Immature natural killer cell (primary cell): ENCODE measurements at regions not wholly inside any gene's neighbourhood (a gene's known extent, or its start where the extent isn't known, plus 50 kb on each side); places are given as distances from the start of the nearest gene placed in this dataset.

Source experiments
- DNase-seq, 3 donors: peaks; one replicate each; pipeline ENCODE4 v3.0.0; 2022; ENCODE audit warnings: mixed read lengths in 1 of 3
- H3K27ac Mint-ChIP-seq, 6 donors: one replicate each; pipeline ENCODE4 v1.8.0; 2020; ENCODE audit warnings: mixed read lengths in 6 of 6, mild to moderate bottlenecking in 5 of 6, inconsistent platforms in 4 of 6, moderate library complexity in 3 of 6
- H3K27me3 Mint-ChIP-seq, 3 donors: one replicate each; pipeline ENCODE4 v1.8.0; 2020 to 2021; ENCODE audit warnings: low read depth in 3 of 3, mild to moderate bottlenecking in 3 of 3, mixed read lengths in 3 of 3, moderate library complexity in 3 of 3, inconsistent platforms in 1 of 3
- H3K36me3 Mint-ChIP-seq, 3 donors: one replicate each; pipeline ENCODE4 v1.8.0; 2020; ENCODE audit warnings: mixed read lengths in 3 of 3, inconsistent platforms in 2 of 3, mild to moderate bottlenecking in 2 of 3
- H3K4me1 Mint-ChIP-seq, 2 donors: one replicate each; pipeline ENCODE4 v1.8.0; 2020; ENCODE audit warnings: inconsistent platforms in 2 of 2, mild to moderate bottlenecking in 2 of 2, mixed read lengths in 2 of 2, moderate library complexity in 1 of 2
- H3K4me3 Mint-ChIP-seq, 5 donors: one replicate each; pipeline ENCODE4 v1.8.0; 2020; ENCODE audit warnings: mild to moderate bottlenecking in 5 of 5, mixed read lengths in 5 of 5, inconsistent platforms in 3 of 5, moderate library complexity in 3 of 5
- H3K9me3 Mint-ChIP-seq, 6 donors: one replicate each; pipeline ENCODE4 v1.8.0; 2020; ENCODE audit warnings: mild to moderate bottlenecking in 6 of 6, mixed read lengths in 6 of 6, inconsistent platforms in 4 of 6, moderate library complexity in 3 of 6

DNA sequence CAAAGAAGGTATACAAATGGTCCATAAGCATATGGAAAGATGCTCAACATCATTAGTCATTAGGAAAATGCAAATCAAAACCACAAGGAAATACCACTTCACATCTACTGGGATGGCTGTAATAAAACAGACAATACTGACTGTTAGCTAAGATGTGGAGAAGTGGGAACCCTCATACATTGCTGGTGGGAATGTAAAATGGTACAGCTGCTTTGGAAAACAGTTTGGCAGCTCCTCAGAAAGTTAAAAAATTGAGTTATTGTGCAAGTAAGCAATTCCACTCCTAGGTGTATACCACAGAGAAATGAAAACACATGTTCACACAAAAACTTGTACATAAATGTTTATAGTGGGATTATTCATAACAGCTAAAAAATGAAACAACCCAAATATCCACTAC is 173.0 kb upstream of the JAG1 start:
- H3K4me1 Mint-ChIP-seq = no peaks in the 10 kb centered on the region
- no peak for DNase-seq
- no peak overlapping the region for H3K27ac Mint-ChIP-seq
- peaks cover 0 to 2% (median 2%) of the 10 kb centered on the region in 3 donors for H3K27me3 Mint-ChIP-seq
- H3K36me3 Mint-ChIP-seq = no peaks in the 10 kb centered on the region
- H3K9me3 Mint-ChIP-seq = peaks cover 0 to 17% (median 2%) of the 10 kb centered on the region in 6 donors
- no peak overlapping the region for H3K4me3 Mint-ChIP-seq

DNA sequence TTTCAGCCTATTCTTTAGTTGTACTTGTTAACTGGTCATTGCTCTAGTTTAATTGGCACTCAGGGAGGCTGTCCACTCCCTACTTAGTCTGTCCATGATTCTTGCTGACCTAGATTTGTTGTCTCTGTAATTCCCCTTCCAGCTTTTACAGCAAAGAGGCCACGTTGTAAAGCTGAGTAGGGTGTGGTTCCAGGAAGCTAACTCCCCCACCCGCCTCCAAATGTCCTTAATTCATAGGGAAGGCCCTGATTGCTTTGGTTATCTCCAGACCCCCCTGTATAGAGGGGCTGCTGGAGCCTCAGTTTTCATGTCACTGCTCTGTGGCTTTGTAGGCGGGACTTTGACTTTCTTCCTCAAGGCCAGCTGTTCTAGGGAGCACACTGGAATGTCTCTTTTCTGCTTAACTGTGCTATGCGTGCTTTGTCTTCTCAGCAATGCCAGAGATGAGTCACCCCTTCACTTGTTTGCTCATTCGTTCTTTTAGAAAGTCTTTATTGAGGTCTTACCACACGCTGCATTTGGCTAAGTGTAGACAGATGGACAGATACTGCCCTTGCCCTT is 175.1 kb upstream of the JAG1 start:
- Mint-ChIP-seq H3K9me3 (peaks cover 0 to 2% (median 0%) of the 10 kb centered on the region in 6 donors), H3K4me3 (no peak overlapping the region)
- no peak for DNase-seq

DNA sequence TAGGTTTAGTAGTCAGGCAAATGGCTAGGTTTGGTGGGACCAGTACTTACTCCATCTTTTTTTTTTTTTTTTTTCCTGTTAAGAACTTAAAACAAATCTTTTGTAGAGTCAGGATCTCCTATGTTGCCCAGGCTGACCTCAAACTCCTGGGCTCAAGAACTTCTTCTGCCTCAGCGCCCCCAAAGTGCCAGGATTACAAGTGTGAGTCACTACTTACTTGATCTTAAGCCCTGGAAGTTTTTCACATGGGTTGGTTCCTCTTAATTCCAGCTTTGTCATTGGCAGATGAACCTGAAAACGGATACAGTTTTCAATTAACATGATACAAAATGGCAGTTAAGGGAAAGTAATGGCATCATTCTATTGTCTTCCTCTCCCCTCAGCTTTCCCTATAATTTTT is 179.4 kb upstream of the JAG1 start:
- peaks cover 0 to 2% (median 0%) of the 10 kb centered on the region in 6 donors for H3K9me3 Mint-ChIP-seq
- H3K4me1 Mint-ChIP-seq = no peaks in the 10 kb centered on the region
- H3K36me3 Mint-ChIP-seq = no peaks in the 10 kb centered on the region
- H3K27ac Mint-ChIP-seq = no peak overlapping the region
- peaks cover 0 to 3% (median 2%) of the 10 kb centered on the region in 3 donors for H3K27me3 Mint-ChIP-seq
- no peak for DNase-seq
- H3K4me3 Mint-ChIP-seq = no peak overlapping the region

More for the DNA sequence above, 175.1 kb upstream of the JAG1 start:
- Mint-ChIP-seq H3K36me3 (no peaks in the 10 kb centered on the region), H3K27me3 (peaks cover 0 to 2% (median 0%) of the 10 kb centered on the region in 3 donors), H3K4me1 (no peaks in the 10 kb centered on the region), H3K27ac (no peak overlapping the region)

DNA sequence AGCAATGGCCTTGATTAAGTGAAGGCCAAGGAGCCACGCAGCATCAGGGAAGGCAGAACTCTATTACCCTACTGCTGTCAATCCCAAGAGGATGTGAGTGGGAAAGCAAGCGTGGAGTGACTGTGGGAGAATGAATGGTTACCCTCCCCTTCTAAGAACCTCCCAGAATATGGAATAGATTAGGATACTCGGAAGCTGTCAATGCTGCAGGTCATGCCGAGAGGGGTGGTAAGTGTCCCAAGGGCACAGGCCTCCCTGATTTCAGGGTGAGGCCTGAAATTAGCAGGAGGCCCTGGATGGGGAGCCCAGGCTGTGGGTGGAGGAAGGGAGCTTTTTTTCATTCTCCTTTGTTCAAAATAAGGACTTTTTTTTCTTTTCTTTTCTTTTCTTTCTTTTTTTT is 179.9 kb upstream of the JAG1 start:
- H3K4me3 Mint-ChIP-seq = no peak overlapping the region
- peaks cover 1 to 3% (median 2%) of the 10 kb centered on the region in 3 donors for H3K27me3 Mint-ChIP-seq
- no peaks in the 10 kb centered on the region for H3K4me1 Mint-ChIP-seq

DNA sequence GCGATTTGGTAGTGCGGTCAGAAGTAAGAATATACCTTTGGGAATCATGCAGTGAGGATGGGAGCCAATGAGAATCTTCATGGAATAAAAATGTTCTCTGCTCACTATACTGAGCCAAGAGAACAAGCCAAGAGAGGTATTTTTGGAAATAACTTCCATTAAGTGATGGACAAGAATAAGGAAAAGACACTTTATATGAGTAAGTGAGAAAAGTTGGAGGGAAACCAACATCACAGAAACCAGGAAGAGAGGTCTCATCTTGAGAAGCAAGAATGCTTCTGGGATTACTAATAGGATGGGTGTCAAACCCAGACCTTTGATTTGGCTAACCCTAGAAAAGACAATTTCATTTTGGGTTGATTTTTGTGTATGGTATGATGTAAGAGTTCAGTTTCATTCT is 181.2 kb upstream of the JAG1 start:
- peaks cover 1 to 3% (median 2%) of the 10 kb centered on the region in 3 donors for H3K27me3 Mint-ChIP-seq
- no peaks in the 10 kb centered on the region for H3K4me1 Mint-ChIP-seq
- no peaks in the 10 kb centered on the region for H3K36me3 Mint-ChIP-seq
- no peak for DNase-seq
- peaks cover 0 to 7% (median 0%) of the 10 kb centered on the region in 6 donors for H3K9me3 Mint-ChIP-seq
- no peak overlapping the region for H3K4me3 Mint-ChIP-seq
- H3K27ac Mint-ChIP-seq = no peak overlapping the region

More for the DNA sequence above, 179.9 kb upstream of the JAG1 start:
- Mint-ChIP-seq H3K27ac (no peak overlapping the region), H3K36me3 (no peaks in the 10 kb centered on the region), H3K9me3 (peaks cover 0 to 2% (median 0%) of the 10 kb centered on the region in 6 donors)
- DNase-seq = no peak

DNA sequence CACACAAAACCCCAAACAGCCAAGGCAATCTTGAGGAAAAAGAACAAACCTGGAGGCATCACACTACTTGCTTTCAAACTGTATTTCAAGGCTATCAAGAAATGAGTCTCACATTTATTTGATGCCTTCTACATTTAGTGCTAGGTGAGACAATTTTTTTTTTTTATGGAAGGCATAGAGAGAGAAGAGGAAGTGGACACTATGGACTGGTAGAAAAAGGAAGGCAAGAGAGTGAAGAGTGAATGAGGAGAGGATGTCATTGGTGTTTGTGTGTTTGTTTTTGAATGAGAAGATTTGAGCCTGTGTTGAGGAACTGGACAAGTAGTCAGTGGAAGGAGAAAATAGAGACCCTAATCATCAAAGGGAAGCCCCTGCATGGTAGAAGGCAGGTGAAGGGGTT is 182.0 kb upstream of the JAG1 start:
- no peaks in the 10 kb centered on the region for H3K4me1 Mint-ChIP-seq
- peaks cover 1 to 3% (median 2%) of the 10 kb centered on the region in 3 donors for H3K27me3 Mint-ChIP-seq
- no peak overlapping the region for H3K27ac Mint-ChIP-seq
- no peaks in the 10 kb centered on the region for H3K36me3 Mint-ChIP-seq
- peaks cover 0 to 7% (median 0%) of the 10 kb centered on the region in 6 donors for H3K9me3 Mint-ChIP-seq
- no peak overlapping the region for H3K4me3 Mint-ChIP-seq
- no peak for DNase-seq

DNA sequence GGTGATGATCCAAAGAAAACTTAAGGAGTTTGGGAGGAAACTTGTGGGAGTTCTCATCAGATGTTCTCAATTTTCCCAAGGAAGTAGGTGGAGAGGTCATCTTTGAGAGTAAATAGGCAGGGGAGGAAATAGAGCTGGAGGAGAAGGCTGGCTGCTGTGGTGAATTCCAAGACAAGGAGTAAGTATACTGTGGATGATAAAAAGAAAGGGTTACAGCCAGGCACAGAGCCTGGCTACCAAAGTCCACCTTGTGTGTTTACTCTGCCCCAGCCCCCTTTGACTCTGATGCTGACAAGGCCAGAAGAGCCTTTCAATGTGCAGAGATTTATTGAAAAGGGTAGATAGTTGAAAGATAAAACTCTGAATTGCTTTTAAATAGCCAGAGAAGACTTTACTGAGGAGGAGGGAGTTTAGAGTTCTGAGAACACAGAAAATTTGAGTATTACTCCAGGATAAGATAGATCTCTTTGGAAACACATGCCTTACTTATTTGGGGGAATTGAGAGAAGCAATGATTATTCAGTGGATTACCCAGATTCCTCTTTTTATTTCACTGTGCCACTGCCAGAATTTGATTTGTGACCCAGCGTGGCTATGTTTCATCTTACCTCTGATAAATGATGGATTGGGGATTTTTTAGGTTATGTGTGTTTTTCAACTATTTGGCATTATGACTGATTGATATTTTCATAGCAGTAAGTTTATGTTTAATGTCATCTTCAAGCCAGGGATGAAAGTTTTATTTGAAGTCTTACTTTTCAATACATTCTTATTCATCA is 182.6 kb upstream of the JAG1 start:
- Mint-ChIP-seq H3K27me3 (peaks cover 0 to 3% (median 1%) of the 10 kb centered on the region in 3 donors), H3K9me3 (peaks cover 0 to 7% (median 0%) of the 10 kb centered on the region in 6 donors), H3K36me3 (no peaks in the 10 kb centered on the region), H3K4me1 (no peaks in the 10 kb centered on the region), H3K4me3 (no peak overlapping the region), H3K27ac (no peak overlapping the region)
- no peak for DNase-seq

DNA sequence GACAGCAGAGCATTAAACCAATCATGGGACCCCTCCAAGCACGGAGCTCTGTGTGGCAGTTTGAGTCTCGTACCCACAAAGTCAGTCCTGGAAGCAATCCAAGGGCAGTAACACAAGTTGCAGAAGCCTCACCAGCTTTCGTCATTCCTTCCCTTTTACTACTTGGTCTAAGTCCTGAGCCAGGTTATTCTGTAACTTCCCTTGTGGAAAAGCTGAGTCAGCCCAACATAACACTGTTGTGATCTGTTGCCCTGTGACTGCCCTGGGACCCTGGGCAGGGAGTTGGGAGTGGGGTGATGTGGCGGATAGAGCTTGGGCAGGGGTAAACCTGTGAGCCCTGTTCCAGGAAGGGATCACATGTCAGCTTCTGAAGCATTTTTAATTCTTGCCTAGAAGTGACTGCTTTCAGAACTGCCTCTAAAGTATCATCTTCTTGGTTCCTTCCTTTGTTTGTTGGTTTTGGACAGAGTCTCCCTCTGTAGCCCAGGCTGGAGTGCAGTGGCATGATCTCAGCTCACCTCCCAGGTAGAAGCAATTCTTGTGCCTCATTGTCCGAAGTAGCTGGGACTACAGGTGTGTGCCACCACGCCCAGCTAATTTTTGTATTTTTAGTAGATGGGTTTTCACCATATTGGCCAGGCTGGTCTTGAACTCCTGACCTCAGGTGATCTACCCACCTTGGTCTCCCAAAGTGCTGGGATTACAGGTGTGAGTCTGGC is 183.7 kb upstream of the JAG1 start:
- H3K4me3 Mint-ChIP-seq = no peak overlapping the region
- no peak for DNase-seq
- H3K9me3 Mint-ChIP-seq = peaks cover 0 to 7% (median 0%) of the 10 kb centered on the region in 6 donors
- H3K27ac Mint-ChIP-seq = no peak overlapping the region
- H3K27me3 Mint-ChIP-seq = peaks cover 0 to 3% (median 1%) of the 10 kb centered on the region in 3 donors
- no peaks in the 10 kb centered on the region for H3K4me1 Mint-ChIP-seq
- H3K36me3 Mint-ChIP-seq = no peaks in the 10 kb centered on the region

DNA sequence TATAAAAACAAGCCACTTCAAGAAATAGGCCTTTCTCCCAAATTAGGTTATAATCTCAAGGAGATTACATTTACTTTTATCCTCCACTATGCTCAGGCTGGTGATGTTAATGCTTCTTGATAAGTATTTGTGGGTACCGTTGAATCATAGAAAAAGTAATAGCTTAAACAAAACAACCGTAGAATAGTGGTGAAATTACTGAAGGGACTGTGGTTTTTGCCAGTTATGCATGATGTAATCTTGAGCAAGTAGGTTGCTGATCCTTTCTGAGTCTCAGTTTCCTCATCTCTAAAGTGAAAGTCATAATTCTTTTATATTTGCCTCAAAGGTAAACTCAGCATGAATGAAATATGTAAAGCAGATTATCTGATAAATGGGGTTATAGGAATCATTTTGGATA is 187.3 kb upstream of the JAG1 start:
- H3K36me3 Mint-ChIP-seq = no peaks in the 10 kb centered on the region
- H3K9me3 Mint-ChIP-seq = peaks cover 0 to 15% (median 0%) of the 10 kb centered on the region in 6 donors
- H3K27me3 Mint-ChIP-seq = peaks cover 0 to 1% (median 0%) of the 10 kb centered on the region in 3 donors
- no peak overlapping the region for H3K27ac Mint-ChIP-seq
- no peak overlapping the region for H3K4me3 Mint-ChIP-seq
- no peaks in the 10 kb centered on the region for H3K4me1 Mint-ChIP-seq
- DNase-seq = no peak

DNA sequence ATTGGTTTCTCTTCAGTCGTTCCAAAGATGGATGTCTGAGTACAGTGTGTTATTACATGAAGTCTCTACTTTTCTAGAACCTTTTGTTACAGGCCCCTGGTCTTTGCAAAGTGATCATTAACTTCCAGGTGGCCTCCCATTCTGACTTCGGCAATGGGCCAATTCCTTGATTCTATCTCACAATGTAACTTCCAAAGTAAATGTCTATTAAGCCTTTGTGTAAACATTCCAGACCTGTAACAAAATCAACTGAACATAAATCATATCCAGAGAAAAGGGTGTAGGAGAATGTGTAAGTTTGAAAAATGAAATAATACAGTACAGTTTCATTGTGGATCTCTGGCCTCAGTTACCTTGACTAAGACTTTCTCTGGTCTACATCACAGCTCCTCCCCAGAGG is 187.8 kb upstream of the JAG1 start:
- DNase-seq = no peak
- Mint-ChIP-seq H3K9me3 (peaks cover 0 to 15% (median 0%) of the 10 kb centered on the region in 6 donors), H3K27ac (no peak overlapping the region), H3K4me3 (no peak overlapping the region), H3K27me3 (peaks cover 0 to 1% (median 0%) of the 10 kb centered on the region in 3 donors), H3K4me1 (no peaks in the 10 kb centered on the region), H3K36me3 (no peaks in the 10 kb centered on the region)

DNA sequence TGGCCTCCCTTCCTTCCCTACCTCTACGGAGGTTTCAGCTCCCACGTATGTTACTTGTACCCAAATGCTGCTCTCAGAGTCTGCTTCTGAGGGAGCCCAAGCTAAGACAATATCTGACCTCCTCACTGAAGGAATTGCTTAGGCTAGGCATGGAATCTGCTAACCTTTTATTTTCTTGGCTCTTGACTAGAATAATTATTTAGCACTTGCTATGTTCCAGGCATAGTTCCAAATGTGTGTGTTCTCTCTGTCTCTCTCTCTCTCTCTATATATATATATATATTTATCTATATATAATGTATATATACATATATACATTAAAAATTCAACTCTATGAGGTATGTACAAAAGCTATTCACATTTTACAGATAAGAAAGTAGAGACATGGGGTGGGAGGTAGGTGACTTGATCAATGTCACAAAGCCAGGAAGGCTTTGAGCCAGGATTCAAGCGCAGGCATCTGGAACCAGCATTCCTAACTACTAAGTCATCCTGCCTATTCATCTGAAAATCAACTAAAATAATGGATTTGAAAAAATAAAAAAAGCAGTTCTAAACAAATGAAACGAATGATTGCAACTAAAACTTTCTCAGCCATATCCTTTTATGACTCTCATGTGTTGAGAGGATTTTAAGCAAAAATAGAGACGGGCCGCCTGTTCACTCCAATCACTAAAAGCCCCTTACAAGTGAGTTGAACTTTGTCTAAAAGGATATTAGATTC is 189.7 kb upstream of the JAG1 start:
- peaks cover 0 to 17% (median 0%) of the 10 kb centered on the region in 6 donors for H3K9me3 Mint-ChIP-seq
- H3K4me3 Mint-ChIP-seq = no peak overlapping the region
- no peaks in the 10 kb centered on the region for H3K36me3 Mint-ChIP-seq
- DNase-seq = no peak
- no peaks in the 10 kb centered on the region for H3K4me1 Mint-ChIP-seq
- H3K27ac Mint-ChIP-seq = no peak overlapping the region
- no peaks in the 10 kb centered on the region for H3K27me3 Mint-ChIP-seq

DNA sequence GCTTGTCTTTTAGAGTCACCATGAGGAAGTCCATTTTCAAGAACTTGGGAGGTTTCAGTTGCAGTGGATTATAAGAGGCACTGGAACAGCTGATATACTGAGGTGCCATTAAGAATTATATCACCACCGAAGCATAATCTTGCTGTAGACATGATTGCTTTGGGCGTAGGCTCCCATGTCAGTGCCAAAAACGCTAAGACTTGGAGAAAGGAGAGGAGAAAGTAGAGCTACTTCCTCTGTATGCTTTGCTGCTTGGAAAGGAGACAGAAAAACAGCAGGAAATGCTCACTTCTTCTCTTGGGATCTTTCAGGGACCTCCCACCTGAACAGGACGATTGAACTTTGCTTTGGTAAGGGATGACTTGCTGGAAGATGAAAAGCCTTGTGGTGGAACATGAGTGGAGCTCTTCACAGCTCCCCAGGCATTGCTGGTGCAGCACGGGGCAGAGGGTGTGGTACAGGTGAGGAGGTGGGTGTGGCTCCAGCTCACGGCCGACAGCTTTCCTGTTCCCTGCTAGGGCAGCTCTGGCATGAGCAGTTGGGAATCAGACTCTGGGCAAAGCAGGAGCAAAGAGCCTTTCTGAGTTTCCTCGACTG is 190.4 kb upstream of the JAG1 start:
- H3K4me3 Mint-ChIP-seq = no peak overlapping the region
- H3K9me3 Mint-ChIP-seq = peaks cover 0 to 17% (median 0%) of the 10 kb centered on the region in 6 donors
- H3K36me3 Mint-ChIP-seq = no peaks in the 10 kb centered on the region
- no peaks in the 10 kb centered on the region for H3K27me3 Mint-ChIP-seq
- H3K4me1 Mint-ChIP-seq = no peaks in the 10 kb centered on the region
- H3K27ac Mint-ChIP-seq = no peak overlapping the region
- DNase-seq = no peak

DNA sequence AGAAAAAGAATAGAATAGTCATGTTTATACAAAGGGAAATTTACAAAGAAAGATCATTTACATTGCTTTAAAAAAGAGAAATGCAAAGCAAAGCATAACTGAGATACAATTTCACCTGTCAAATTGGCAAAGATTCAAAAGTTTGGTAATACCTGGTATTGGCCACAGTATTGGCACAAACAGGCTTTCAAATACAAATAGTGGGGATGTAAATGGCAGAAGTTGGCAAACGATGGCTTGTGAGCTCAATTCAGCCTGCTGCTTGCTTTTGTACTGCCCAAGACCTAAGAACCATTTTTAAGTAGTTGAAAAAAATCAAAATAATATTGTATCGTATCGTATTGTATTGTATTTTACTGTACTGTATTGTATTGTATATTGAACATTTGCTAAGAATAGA is 194.5 kb upstream of the JAG1 start:
- H3K4me3 Mint-ChIP-seq = no peak overlapping the region
- no peak for DNase-seq
- H3K27me3 Mint-ChIP-seq = no peaks in the 10 kb centered on the region
- H3K36me3 Mint-ChIP-seq = no peaks in the 10 kb centered on the region
- no peaks in the 10 kb centered on the region for H3K4me1 Mint-ChIP-seq
- H3K9me3 Mint-ChIP-seq = peaks cover 0 to 10% (median 0%) of the 10 kb centered on the region in 6 donors
- no peak overlapping the region for H3K27ac Mint-ChIP-seq
